NCI-H69 (cell line): ENCODE measurements at regions not wholly inside any gene's neighbourhood (a gene's known extent, or its start where the extent isn't known, plus 50 kb on each side); places are given as distances from the start of the nearest gene placed in this dataset.
"Not testable (repeated sequence)": the region's sequence is repeated elsewhere in the genome, so short reads cannot be mapped to it uniquely, and the experiment has no call there.

Experiments used
- DNase-seq: peaks from one replicate; lab custom pipeline; 2025; lab: John Stamatoyannopoulos, UW

- DNase-seq = no peak
Observed at GRCh38 chr6:65989676-65990075, 282.6 kb upstream of the EYS start.

GRCh38 chr6:65988006-65988405, 281.0 kb upstream of the EYS start:
- DNase-seq = no peak

GRCh38 chr6:65984089-65984488, 277.1 kb upstream of the EYS start:
- no peak for DNase-seq

- no peak for DNase-seq
Observed at GRCh38 chr6:65979120-65979519, 272.1 kb upstream of the EYS start.

- DNase-seq = not testable (repeated sequence)
Observed at GRCh38 chr6:65971252-65971651, 264.2 kb upstream of the EYS start.

GRCh38 chr6:65964261-65964660, 257.2 kb upstream of the EYS start:
- DNase-seq = no peak

GRCh38 chr6:65955034-65955433, 248.0 kb upstream of the EYS start:
- DNase-seq = no peak

GRCh38 chr6:65948062-65948461, 241.0 kb upstream of the EYS start:
- no peak for DNase-seq

GRCh38 chr6:65943548-65943947, 236.5 kb upstream of the EYS start:
- no peak for DNase-seq

- DNase-seq = no peak
Observed at GRCh38 chr6:65943051-65943450, 236.0 kb upstream of the EYS start.

- no peak for DNase-seq
Observed at GRCh38 chr6:65938000-65938399, 231.0 kb upstream of the EYS start.

GRCh38 chr6:65935412-65935811, 228.4 kb upstream of the EYS start:
- no peak for DNase-seq

GRCh38 chr6:65933390-65933789, 226.4 kb upstream of the EYS start:
- DNase-seq = no peak

- no peak for DNase-seq
Observed at GRCh38 chr6:65927141-65927540, 220.1 kb upstream of the EYS start.

- DNase-seq = peak; percentile 17
Observed at GRCh38 chr6:65924411-65924810, 217.4 kb upstream of the EYS start.

GRCh38 chr6:65922049-65922448, 215.0 kb upstream of the EYS start:
- DNase-seq = no peak

- no peak for DNase-seq
Observed at GRCh38 chr6:65908065-65908464, 201.0 kb upstream of the EYS start.

GRCh38 chr6:65903992-65904391, 197.0 kb upstream of the EYS start:
- DNase-seq = no peak

- peak; percentile 39 for DNase-seq
Observed at GRCh38 chr6:65900928-65901327, 193.9 kb upstream of the EYS start.

GRCh38 chr6:65896140-65896539, 189.1 kb upstream of the EYS start:
- DNase-seq = no peak

- DNase-seq = no peak
Observed at GRCh38 chr6:65876668-65877067, 169.6 kb upstream of the EYS start.

- no peak for DNase-seq
Observed at GRCh38 chr6:65852369-65852852, 145.4 kb upstream of the EYS start.

- no peak for DNase-seq
Observed at GRCh38 chr6:65830151-65830550, 123.1 kb upstream of the EYS start.

GRCh38 chr6:65819152-65819551, 112.1 kb upstream of the EYS start:
- DNase-seq = peak; percentile 15

- DNase-seq = no peak
Observed at GRCh38 chr6:65818576-65818975, 111.5 kb upstream of the EYS start.
